GM12891 (cell line): ENCODE measurements at regions not wholly inside any gene's neighbourhood (a gene's known extent, or its start where the extent isn't known, plus 50 kb on each side); places are given as distances from the start of the nearest gene placed in this dataset.

ENCODE experiments used
- POLR2A ChIP-seq: IDR thresholded peaks from 2 replicates; pipeline ENCODE4 v1.6.1; 2011; ENCODE audit warnings: low read depth, low read length, control low read depth
- POLR2AphosphoS5 ChIP-seq: IDR thresholded peaks from 2 replicates; pipeline ENCODE4 v1.6.1; 2011; ENCODE audit warnings: low read depth, low read length, control low read depth
- SPI1 ChIP-seq: IDR thresholded peaks from 2 replicates; pipeline ENCODE4 v1.6.1; 2011; ENCODE audit warnings: low read depth, low read length, control low read depth
- TAF1 ChIP-seq: IDR thresholded peaks from 2 replicates; pipeline ENCODE4 v1.6.1; 2011; ENCODE audit warnings: low read depth, low read length, control low read depth

- TF ChIP-seq POLR2A (no peak), SPI1 (no peak), POLR2AphosphoS5 (no peak), TAF1 (no peak)
Measured at GRCh38 chr3:178900029-178900646, 171.5 kb downstream of the ZMAT3 start.
